ENCODE measurements at regions not wholly inside any gene's neighbourhood (a gene's known extent, or its start where the extent isn't known, plus 50 kb on each side); places are given as distances from the start of the nearest gene placed in this dataset.
"Not testable (repeated sequence)": the region's sequence is repeated elsewhere in the genome, so short reads cannot be mapped to it uniquely, and the experiment has no call there.

- H3K27me3 ChIP-seq (ENCODE audit: control insufficient read depth in 1 of 2, insufficient read depth in 2 of 2, low read length in 2 of 2) = no peaks in the 10 kb centered on the region
- H3K9ac ChIP-seq (ENCODE audit: low read length) = no peak overlapping the region
- H3K9me3 ChIP-seq (ENCODE audit: low read length) = no peaks in the 10 kb centered on the region
- no peaks in the 10 kb centered on the region for H3K4me1 ChIP-seq (ENCODE audit: insufficient read depth, low read length)
- no peaks in the 10 kb centered on the region for H3K36me3 ChIP-seq (ENCODE audit: insufficient read depth, low read length)
- H3K4me3 ChIP-seq (ENCODE audit: low read depth in 1 of 2, low read length in 2 of 2) = no peak overlapping the region
- H3K27ac ChIP-seq (ENCODE audit: low read depth, low read length) = no peak overlapping the region
Observed at GRCh38 chr4:111952688-111953087, 192.6 kb upstream of the FAM241A start.

- Histone ChIP-seq H3K36me3 (ENCODE audit: insufficient read depth, low read length) (no peaks in the 10 kb centered on the region), H3K4me1 (ENCODE audit: insufficient read depth, low read length) (no peaks in the 10 kb centered on the region), H3K9me3 (ENCODE audit: low read length) (no peaks in the 10 kb centered on the region), H3K27ac (ENCODE audit: low read depth, low read length) (no peak overlapping the region), H3K4me3 (ENCODE audit: low read depth in 1 of 2, low read length in 2 of 2) (no peak overlapping the region), H3K27me3 (ENCODE audit: control insufficient read depth in 1 of 2, insufficient read depth in 2 of 2, low read length in 2 of 2) (no peaks in the 10 kb centered on the region), H3K9ac (ENCODE audit: low read length) (no peak overlapping the region)
Observed at GRCh38 chr4:111954550-111954949, 190.7 kb upstream of the FAM241A start.

- H3K4me1 ChIP-seq (ENCODE audit: insufficient read depth, low read length) = no peaks in the 10 kb centered on the region
Observed at GRCh38 chr4:111955001-111955400, 190.3 kb upstream of the FAM241A start.

GRCh38 chr4:111957116-111957515 lies 188.1 kb upstream of the FAM241A start:
- Histone ChIP-seq H3K36me3 (ENCODE audit: insufficient read depth, low read length) (no peaks in the 10 kb centered on the region), H3K4me1 (ENCODE audit: insufficient read depth, low read length) (no peaks in the 10 kb centered on the region), H3K9me3 (ENCODE audit: low read length) (no peaks in the 10 kb centered on the region), H3K4me3 (ENCODE audit: low read depth in 1 of 2, low read length in 2 of 2) (no peak overlapping the region), H3K27ac (ENCODE audit: low read depth, low read length) (no peak overlapping the region), H3K27me3 (ENCODE audit: control insufficient read depth in 1 of 2, insufficient read depth in 2 of 2, low read length in 2 of 2) (no peaks in the 10 kb centered on the region), H3K9ac (ENCODE audit: low read length) (no peak overlapping the region)

More at GRCh38 chr4:111955001-111955400, 190.3 kb upstream of the FAM241A start:
- Histone ChIP-seq H3K9ac (ENCODE audit: low read length) (no peak overlapping the region), H3K36me3 (ENCODE audit: insufficient read depth, low read length) (no peaks in the 10 kb centered on the region), H3K9me3 (ENCODE audit: low read length) (no peaks in the 10 kb centered on the region), H3K27ac (ENCODE audit: low read depth, low read length) (no peak overlapping the region), H3K27me3 (ENCODE audit: control insufficient read depth in 1 of 2, insufficient read depth in 2 of 2, low read length in 2 of 2) (no peaks in the 10 kb centered on the region), H3K4me3 (ENCODE audit: low read depth in 1 of 2, low read length in 2 of 2) (no peak overlapping the region)

- Histone ChIP-seq H3K4me3 (ENCODE audit: low read depth in 1 of 2, low read length in 2 of 2) (no peak overlapping the region), H3K36me3 (ENCODE audit: insufficient read depth, low read length) (no peaks in the 10 kb centered on the region), H3K9ac (ENCODE audit: low read length) (no peak overlapping the region), H3K27me3 (ENCODE audit: control insufficient read depth in 1 of 2, insufficient read depth in 2 of 2, low read length in 2 of 2) (no peaks in the 10 kb centered on the region), H3K9me3 (ENCODE audit: low read length) (no peaks in the 10 kb centered on the region), H3K27ac (ENCODE audit: low read depth, low read length) (no peak overlapping the region), H3K4me1 (ENCODE audit: insufficient read depth, low read length) (no peaks in the 10 kb centered on the region)
Observed at GRCh38 chr4:111957997-111958396, 187.3 kb upstream of the FAM241A start.

GRCh38 chr4:111959222-111959621 lies 186.0 kb upstream of the FAM241A start:
- H3K4me3 ChIP-seq (ENCODE audit: low read depth in 1 of 2, low read length in 2 of 2) = no peak overlapping the region
- H3K9me3 ChIP-seq (ENCODE audit: low read length) = no peaks in the 10 kb centered on the region
- H3K27me3 ChIP-seq (ENCODE audit: control insufficient read depth in 1 of 2, insufficient read depth in 2 of 2, low read length in 2 of 2) = no peaks in the 10 kb centered on the region
- H3K4me1 ChIP-seq (ENCODE audit: insufficient read depth, low read length) = no peaks in the 10 kb centered on the region
- H3K27ac ChIP-seq (ENCODE audit: low read depth, low read length) = no peak overlapping the region
- no peak overlapping the region for H3K9ac ChIP-seq (ENCODE audit: low read length)
- no peaks in the 10 kb centered on the region for H3K36me3 ChIP-seq (ENCODE audit: insufficient read depth, low read length)

GRCh38 chr4:111960241-111960667 lies 185.0 kb upstream of the FAM241A start:
- Histone ChIP-seq H3K27ac (ENCODE audit: low read depth, low read length) (no peak overlapping the region), H3K4me1 (ENCODE audit: insufficient read depth, low read length) (no peaks in the 10 kb centered on the region), H3K36me3 (ENCODE audit: insufficient read depth, low read length) (no peaks in the 10 kb centered on the region), H3K9ac (ENCODE audit: low read length) (no peak overlapping the region), H3K27me3 (ENCODE audit: control insufficient read depth in 1 of 2, insufficient read depth in 2 of 2, low read length in 2 of 2) (no peaks in the 10 kb centered on the region), H3K9me3 (ENCODE audit: low read length) (no peaks in the 10 kb centered on the region), H3K4me3 (ENCODE audit: low read depth in 1 of 2, low read length in 2 of 2) (no peak overlapping the region)

GRCh38 chr4:111961026-111961425 lies 184.2 kb upstream of the FAM241A start:
- H3K4me1 ChIP-seq (ENCODE audit: insufficient read depth, low read length); H3K4me3 ChIP-seq (ENCODE audit: low read depth in 1 of 2, low read length in 2 of 2); H3K27me3 ChIP-seq (ENCODE audit: control insufficient read depth in 1 of 2, insufficient read depth in 2 of 2, low read length in 2 of 2); H3K9ac ChIP-seq (ENCODE audit: low read length); H3K9me3 ChIP-seq (ENCODE audit: low read length); H3K27ac ChIP-seq (ENCODE audit: low read depth, low read length); H3K36me3 ChIP-seq (ENCODE audit: insufficient read depth, low read length): not testable (repeated sequence)

GRCh38 chr4:111961809-111962208 lies 183.4 kb upstream of the FAM241A start:
- Histone ChIP-seq H3K27ac (ENCODE audit: low read depth, low read length) (no peak overlapping the region), H3K9me3 (ENCODE audit: low read length) (no peaks in the 10 kb centered on the region), H3K4me3 (ENCODE audit: low read depth in 1 of 2, low read length in 2 of 2) (no peak overlapping the region), H3K9ac (ENCODE audit: low read length) (no peak overlapping the region), H3K36me3 (ENCODE audit: insufficient read depth, low read length) (no peaks in the 10 kb centered on the region), H3K4me1 (ENCODE audit: insufficient read depth, low read length) (no peaks in the 10 kb centered on the region), H3K27me3 (ENCODE audit: control insufficient read depth in 1 of 2, insufficient read depth in 2 of 2, low read length in 2 of 2) (no peaks in the 10 kb centered on the region)

GRCh38 chr4:111963158-111963700 lies 182.0 kb upstream of the FAM241A start:
- no peak overlapping the region for H3K4me3 ChIP-seq (ENCODE audit: low read depth in 1 of 2, low read length in 2 of 2)
- H3K9ac ChIP-seq (ENCODE audit: low read length) = no peak overlapping the region
- H3K9me3 ChIP-seq (ENCODE audit: low read length) = no peaks in the 10 kb centered on the region
- no peaks in the 10 kb centered on the region for H3K4me1 ChIP-seq (ENCODE audit: insufficient read depth, low read length)
- H3K36me3 ChIP-seq (ENCODE audit: insufficient read depth, low read length) = no peaks in the 10 kb centered on the region
- H3K27me3 ChIP-seq (ENCODE audit: control insufficient read depth in 1 of 2, insufficient read depth in 2 of 2, low read length in 2 of 2) = no peaks in the 10 kb centered on the region
- H3K27ac ChIP-seq (ENCODE audit: low read depth, low read length) = no peak overlapping the region

GRCh38 chr4:111977419-111977965 lies 167.8 kb upstream of the FAM241A start:
- Histone ChIP-seq H3K4me1 (ENCODE audit: insufficient read depth, low read length) (no peaks in the 10 kb centered on the region), H3K9ac (ENCODE audit: low read length) (no peak overlapping the region), H3K36me3 (ENCODE audit: insufficient read depth, low read length) (no peaks in the 10 kb centered on the region), H3K27me3 (ENCODE audit: control insufficient read depth in 1 of 2, insufficient read depth in 2 of 2, low read length in 2 of 2) (no peaks in the 10 kb centered on the region), H3K27ac (ENCODE audit: low read depth, low read length) (no peak overlapping the region), H3K9me3 (ENCODE audit: low read length) (no peaks in the 10 kb centered on the region), H3K4me3 (ENCODE audit: low read depth in 1 of 2, low read length in 2 of 2) (no peak overlapping the region)

- H3K27me3 ChIP-seq (ENCODE audit: control insufficient read depth in 1 of 2, insufficient read depth in 2 of 2, low read length in 2 of 2) = no peaks in the 10 kb centered on the region
- H3K9me3 ChIP-seq (ENCODE audit: low read length) = no peaks in the 10 kb centered on the region
- no peaks in the 10 kb centered on the region for H3K4me1 ChIP-seq (ENCODE audit: insufficient read depth, low read length)
- H3K9ac ChIP-seq (ENCODE audit: low read length) = no peak overlapping the region
- H3K4me3 ChIP-seq (ENCODE audit: low read depth in 1 of 2, low read length in 2 of 2) = no peak overlapping the region
- H3K27ac ChIP-seq (ENCODE audit: low read depth, low read length) = no peak overlapping the region
- no peaks in the 10 kb centered on the region for H3K36me3 ChIP-seq (ENCODE audit: insufficient read depth, low read length)
Observed at GRCh38 chr4:111979921-111980320, 165.3 kb upstream of the FAM241A start.

All from muscle layer of colon (tissue), 2 donors.